C4-2B (cell line): ENCODE measurements at regions not wholly inside any gene's neighbourhood (a gene's known extent, or its start where the extent isn't known, plus 50 kb on each side); places are given as distances from the start of the nearest gene placed in this dataset.

Experiments
- CTCF ChIP-seq: fragments of 450-650 bp; conservative IDR thresholded peaks from 2 replicates; pipeline ENCODE4 v1.5.1; 2017; ENCODE audit warnings: mild to moderate bottlenecking
- ZFX ChIP-seq: fragments of 450-650 bp; IDR thresholded peaks from 2 replicates; pipeline ENCODE4 v1.6.1; 2017

GRCh38 chr1:29719253-29719652 is 482.9 kb downstream of the PTPRU start:
- no peak for TF ChIP-seq CTCF
- no peak for TF ChIP-seq ZFX
